ENCODE measurements at regions not wholly inside any gene's neighbourhood (a gene's known extent, or its start where the extent isn't known, plus 50 kb on each side); places are given as distances from the start of the nearest gene placed in this dataset.
"Not testable (repeated sequence)": the region's sequence is repeated elsewhere in the genome, so short reads cannot be mapped to it uniquely, and the experiment has no call there.

GRCh38 chr15:20153528-20153927, 388.1 kb downstream of the GOLGA6L6 start:
- DNase-seq: not testable (repeated sequence)

DNA sequence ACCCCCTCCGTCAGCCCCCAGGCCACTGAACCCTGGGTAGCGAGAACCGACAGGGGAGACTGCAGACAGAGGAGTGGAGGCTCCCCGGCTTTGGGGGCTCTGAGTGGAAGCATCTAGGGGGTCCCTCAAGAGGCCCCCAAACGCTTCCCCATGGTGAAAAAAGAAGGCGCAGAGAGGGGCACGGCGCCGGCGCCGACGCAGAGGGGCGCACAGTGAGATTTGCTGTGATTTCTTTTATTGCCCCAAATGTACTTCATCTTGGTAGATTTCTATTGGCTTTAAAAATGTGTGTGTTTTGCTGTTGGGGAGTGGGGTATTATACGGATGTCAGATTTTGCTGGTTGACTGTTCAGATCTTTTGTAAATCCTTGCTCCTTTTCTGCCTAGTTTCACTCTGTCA, 392.9 kb downstream of the GOLGA6L6 start:
- DNase-seq: not testable (repeated sequence)

DNA sequence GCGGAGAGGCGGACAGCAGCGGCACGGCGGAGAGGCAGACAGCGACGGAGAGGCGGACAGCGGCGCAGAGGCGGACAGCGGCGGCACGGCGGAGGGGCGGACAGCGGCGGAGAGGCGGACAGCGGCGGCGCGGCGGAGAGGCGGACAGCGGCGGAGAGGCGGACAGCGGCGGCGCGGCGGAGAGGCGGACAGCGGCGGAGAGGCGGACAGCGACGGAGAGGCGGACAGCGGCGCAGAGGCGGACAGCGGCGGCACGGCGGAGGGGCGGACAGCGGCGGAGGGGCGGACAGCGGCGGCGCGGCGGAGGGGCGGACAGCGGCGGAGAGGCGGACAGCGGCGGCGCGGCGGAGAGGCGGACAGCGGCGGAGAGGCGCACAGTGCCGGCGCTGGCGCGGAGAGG, 393.6 kb downstream of the GOLGA6L6 start:
- not testable (repeated sequence) for DNase-seq

GRCh38 chr15:20144333-20145036, 397.1 kb downstream of the GOLGA6L6 start:
- not testable (repeated sequence) for DNase-seq

GRCh38 chr15:20142906-20143305, 398.7 kb downstream of the GOLGA6L6 start:
- DNase-seq: not testable (repeated sequence)

DNA sequence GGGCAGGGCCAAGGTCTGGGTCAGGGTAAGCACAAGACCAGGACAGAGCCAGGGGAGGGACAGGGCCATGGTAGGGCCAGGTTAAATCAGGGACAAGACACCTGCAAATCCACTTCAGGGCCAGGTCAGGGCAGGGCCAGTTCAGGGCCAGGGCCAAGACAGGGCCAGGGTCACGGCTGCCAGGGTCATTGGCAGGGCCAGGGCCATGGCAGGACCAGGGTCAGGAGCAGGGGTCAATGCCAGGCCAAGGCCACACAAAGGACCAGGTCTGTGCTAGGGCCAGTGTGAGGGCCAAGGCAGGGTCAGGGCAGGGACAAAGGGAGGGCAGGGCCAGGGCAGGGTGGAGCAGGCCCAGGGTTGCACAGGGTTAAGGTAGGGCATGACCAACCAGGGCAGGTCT, 399.2 kb downstream of the GOLGA6L6 start:
- not testable (repeated sequence) for DNase-seq

GRCh38 chr15:20124668-20125067, 416.9 kb downstream of the GOLGA6L6 start:
- DNase-seq: not testable (repeated sequence)

GRCh38 chr15:20106026-20106425, 435.6 kb downstream of the GOLGA6L6 start:
- no peak for DNase-seq

DNA sequence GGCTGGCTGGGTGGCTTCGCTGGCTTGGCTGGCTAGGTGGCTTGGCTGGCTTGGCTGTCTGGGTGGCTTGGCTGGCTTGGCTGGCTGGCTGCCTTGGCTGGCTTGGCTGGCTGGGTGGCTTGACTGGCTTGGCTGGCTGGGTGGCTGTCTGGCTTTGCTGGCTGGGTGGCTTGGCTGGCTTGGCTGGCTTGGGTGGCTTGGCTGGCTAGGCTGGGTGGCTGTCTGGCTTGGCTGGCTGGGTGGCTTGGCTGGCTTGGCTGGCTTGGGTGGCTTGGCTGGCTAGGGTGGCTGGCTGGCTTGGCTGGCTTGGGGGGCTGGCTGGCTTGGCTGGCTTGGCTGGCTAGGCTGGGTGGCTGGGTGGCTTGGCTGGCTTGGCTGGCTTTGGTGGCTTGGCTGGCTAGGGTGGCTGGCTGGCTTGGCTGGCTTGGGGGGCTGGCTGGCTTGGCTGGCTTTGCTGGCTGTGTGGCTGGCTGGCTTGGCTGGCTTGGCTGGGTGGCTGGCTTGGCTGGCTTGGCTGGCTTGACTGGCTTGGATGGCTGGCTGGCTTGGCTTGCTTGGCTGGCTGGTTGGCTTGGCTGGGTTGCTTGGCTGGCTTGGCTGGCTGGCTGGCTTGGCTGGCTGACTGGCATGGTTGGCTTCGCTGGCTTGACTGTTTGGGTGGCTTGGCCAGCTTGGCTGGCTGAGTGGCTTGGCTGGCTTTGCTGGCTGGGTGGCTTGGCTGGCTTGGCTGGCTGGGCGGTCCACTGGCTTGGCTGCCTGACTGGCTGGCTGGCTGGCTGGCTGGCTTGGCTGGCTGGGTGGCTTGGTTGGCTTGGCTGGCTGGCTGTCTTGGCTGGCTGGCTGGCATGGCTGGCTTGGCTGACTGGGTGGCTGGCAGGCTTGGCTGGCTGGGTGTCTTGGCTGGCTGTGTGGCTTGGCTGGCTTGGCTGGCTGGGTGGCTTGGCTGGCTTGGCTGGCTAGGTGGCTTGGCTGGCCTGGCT, 436.3 kb downstream of the GOLGA6L6 start:
- peak; percentile 0 for DNase-seq

- not testable (repeated sequence) for DNase-seq
These were observed 437.0 kb downstream of the GOLGA6L6 start for GRCh38 chr15:20104551-20104950.

GRCh38 chr15:20102862-20103261, 438.7 kb downstream of the GOLGA6L6 start:
- not testable (repeated sequence) for DNase-seq

GRCh38 chr15:20102209-20102608, 439.4 kb downstream of the GOLGA6L6 start:
- not testable (repeated sequence) for DNase-seq

GRCh38 chr15:20101281-20101680, 440.3 kb downstream of the GOLGA6L6 start:
- not testable (repeated sequence) for DNase-seq

DNA sequence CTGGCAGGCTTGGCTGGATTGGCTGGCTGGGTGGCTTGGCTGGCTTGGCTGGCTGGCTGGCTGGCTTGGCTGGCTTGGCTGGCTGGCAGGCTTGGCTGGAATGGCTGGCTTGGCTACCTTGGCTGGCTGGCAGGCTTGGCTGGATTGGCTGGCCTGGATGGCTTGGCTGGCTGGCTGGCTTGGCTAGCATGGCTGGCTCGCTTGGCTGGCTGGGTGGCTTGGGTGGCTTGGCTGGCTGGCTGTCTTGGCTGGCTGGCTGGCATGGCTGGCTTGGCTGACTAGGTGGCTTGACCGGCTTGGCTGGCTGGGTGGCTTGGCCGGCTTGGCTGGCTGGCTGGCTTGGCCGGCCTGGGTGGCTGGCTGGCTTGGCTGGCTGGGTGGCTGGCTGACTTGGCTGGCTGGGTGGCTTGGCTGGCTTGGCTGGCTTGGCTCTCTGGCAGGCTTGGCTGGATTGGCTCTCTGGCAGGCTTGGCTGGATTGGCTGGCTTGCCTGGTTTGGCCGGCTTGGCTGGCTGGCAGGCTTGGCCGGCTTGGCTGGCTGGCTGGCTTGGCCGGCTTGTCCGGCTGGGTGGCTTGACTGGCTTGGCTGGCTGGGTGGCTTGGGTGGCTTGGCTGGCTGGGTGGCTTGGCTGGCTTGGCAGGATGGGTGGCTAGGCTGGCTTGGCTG, 440.9 kb downstream of the GOLGA6L6 start:
- not testable (repeated sequence) for DNase-seq

DNA sequence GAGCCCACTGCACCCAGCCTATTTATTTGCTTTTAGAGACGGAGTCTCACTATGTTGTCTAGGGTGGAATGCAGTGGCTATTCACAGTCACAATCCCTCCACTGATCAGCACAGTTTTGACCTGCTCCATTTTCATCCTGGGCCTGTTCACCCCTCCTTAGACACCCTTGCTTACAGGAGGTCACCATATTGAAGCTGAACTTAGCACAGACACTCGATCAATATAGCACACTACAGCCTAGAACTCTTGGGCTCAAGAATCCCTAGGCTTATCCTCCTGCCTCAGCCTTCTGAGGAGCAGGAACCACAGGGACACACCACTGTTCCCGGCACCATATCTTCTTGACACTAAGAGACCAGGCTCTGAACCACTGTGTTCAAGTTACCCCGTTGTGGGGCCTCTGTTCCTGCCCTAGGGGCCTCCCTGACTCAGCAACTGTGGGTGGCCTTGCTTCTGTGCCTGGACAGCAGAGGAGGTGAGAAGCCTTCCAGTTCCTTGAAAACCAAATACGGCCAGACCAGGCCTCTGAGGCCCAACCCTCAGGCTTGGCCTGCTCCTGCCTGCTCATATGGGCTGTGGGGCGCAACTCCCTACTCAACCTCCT, 445.8 kb downstream of the GOLGA6L6 start:
- DNase-seq: not testable (repeated sequence)

DNA sequence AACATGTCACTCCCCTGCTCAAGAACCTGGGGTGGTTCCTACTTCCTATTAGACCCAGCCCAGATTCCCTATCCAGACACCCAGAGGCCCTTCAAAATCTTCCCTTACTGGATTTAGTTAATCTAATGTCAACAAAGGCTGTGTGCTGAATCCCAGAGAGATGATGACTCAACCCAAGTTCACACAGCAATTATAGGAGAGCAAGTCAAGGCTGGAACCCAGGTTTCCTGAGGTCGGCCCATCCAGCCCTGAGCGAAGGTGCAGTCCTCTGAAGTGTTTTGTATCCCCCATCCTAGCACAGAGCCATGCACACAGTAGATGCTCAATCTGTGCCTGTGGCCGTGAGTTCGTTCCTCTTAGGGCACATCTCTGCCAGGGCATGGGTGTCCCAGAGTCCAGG, 452.1 kb downstream of the GOLGA6L6 start:
- not testable (repeated sequence) for DNase-seq

DNA sequence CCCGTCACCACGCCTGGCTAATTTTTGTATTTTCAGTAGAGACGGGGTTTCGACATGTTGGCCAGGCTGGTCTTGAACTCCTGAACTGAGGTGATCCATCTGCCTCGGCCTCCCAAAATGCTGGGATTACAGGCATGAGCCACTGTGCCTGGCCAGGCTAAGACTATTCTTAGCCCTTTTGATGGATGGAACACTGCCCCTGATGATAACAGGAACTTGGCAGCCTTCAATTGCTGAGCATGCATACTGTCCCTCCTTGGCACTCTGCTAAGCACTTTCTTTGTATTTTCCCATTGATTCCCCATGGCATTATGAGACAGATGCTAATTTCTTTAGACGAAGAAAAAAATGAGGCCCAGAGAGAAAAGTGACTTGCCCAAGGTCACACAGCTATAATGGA, 457.6 kb downstream of the GOLGA6L6 start:
- DNase-seq: not testable (repeated sequence)

DNA sequence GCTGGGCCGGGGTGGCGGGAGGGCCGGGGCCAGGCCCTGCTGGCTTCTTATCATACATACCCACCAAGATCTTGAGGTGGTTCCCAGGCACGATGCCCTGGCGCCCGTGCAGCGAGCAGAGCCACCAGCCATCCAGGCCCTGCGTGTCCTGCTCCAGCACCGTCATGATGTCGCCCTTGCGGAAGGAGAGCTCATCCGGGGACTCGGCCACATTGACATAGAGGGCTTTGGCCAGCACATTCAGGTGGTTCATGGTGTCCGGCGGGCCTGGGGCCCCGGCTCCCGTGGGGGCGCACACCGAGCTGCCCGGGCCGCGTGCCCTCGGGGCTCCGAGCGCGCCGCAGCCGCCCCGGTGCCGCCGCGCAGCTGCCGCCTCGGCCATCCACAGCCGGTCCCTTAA, 467.5 kb downstream of the GOLGA6L6 start:
- not testable (repeated sequence) for DNase-seq

GRCh38 chr15:20069043-20069442, 472.6 kb downstream of the GOLGA6L6 start:
- not testable (repeated sequence) for DNase-seq

DNA sequence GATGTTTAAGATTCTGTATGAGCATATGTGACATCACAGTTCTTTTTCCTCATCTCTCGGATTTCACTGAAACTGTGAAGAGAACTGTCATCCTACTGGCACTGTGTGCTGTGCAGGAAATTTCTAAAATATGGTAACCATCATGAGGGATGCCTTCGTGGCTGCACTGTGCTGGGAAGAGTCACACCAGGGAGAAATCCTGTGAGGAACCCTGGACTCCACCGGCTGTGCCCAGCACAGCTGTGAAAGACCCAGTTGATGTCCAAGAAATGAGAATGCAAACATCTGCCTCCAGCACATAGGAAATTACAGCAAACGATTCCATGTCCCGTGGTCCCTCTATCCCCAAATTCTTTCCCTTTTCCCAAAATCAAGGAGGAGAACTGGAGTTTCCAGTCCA, 475.4 kb downstream of the GOLGA6L6 start:
- not testable (repeated sequence) for DNase-seq

DNA sequence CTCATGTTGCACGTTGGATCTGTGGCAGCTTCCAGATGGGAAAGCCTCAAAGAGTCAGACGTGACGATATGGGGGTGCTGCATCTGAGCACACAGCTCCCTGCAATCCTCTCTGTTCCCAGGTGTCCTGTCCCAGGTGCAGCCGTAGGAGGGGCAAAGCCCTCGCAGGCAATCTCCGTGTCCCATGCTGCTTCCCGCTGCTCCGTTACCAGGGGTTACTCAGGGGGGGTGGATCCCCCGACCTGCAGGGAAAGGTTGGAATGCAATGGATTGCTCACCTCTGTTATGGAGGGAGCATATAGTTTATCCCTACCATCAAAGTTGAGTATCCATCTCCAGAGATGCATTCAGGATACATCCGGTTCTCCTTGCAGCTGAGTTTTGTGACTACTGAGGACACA, 476.1 kb downstream of the GOLGA6L6 start:
- DNase-seq: not testable (repeated sequence)

- DNase-seq: not testable (repeated sequence)
These were observed 478.4 kb downstream of the GOLGA6L6 start for GRCh38 chr15:20063167-20063566.

GRCh38 chr15:20060838-20061237, 480.8 kb downstream of the GOLGA6L6 start:
- not testable (repeated sequence) for DNase-seq
